HEK293 (cell line): ENCODE measurements at regions not wholly inside any gene's neighbourhood (a gene's known extent, or its start where the extent isn't known, plus 50 kb on each side); places are given as distances from the start of the nearest gene placed in this dataset.

Experiments
- CTCF ChIA-PET: fragments of 350-600 bp; formaldehyde crosslinking; extraction: SDS; loops from one replicate; lab custom pipeline; 2021; ENCODE audit warnings: antibody characterized with exemption; lab: Yijun Ruan, JAX
- POLR2A ChIA-PET: fragments of 300-600 bp; formaldehyde crosslinking; extraction: SDS; loops from one replicate; lab custom pipeline; 2020; ENCODE audit warnings: antibody characterized with exemption, inconsistent platforms; lab: Yijun Ruan, JAX
- H3K27ac ChIP-seq: fragments of 200-500 bp; sonication (Bioruptor generic); 2 replicates; pipeline ENCODE4 v1.5.1; 2014; ENCODE audit warnings: low read depth, low read length, control low read depth, inconsistent platforms; ENCODE audit errors: extremely low read depth
- H3K36me3 ChIP-seq, 2 experiments: fragments of 200-500 bp in 1 of 2; sonication (Bioruptor generic) in 1 of 2; 1 replicate in 1 of 2; 2 replicates in 1 of 2; pipeline ENCODE4 v1.5.1; 2014 to 2017; ENCODE audit warnings: inconsistent platforms in 2 of 2, low read length in 2 of 2; ENCODE audit not compliant: control insufficient read depth in 2 of 2, insufficient read depth in 1 of 2
- H3K4me1 ChIP-seq: fragments of 200-500 bp; sonication (Bioruptor generic); 2 replicates; pipeline ENCODE4 v1.5.1; 2014; ENCODE audit warnings: mild to moderate bottlenecking, low read length, inconsistent platforms; ENCODE audit not compliant: control insufficient read depth, insufficient read depth
- H3K4me3 ChIP-seq: 2 replicates; pipeline ENCODE4 v1.5.1; 2011; ENCODE audit warnings: low read depth, mild to moderate bottlenecking, control low read depth, low read length, moderate library complexity
- H3K9me3 ChIP-seq: fragments of 200-500 bp; sonication (Bioruptor generic); 2 replicates; pipeline ENCODE4 v1.5.1; 2014; ENCODE audit warnings: low read depth, low read length, inconsistent platforms; ENCODE audit not compliant: control insufficient read depth, insufficient read depth
- MYNN ChIP-seq: fragments of 450-650 bp; formaldehyde crosslinking; IDR thresholded peaks from 2 replicates; pipeline ENCODE4 v1.5.1; 2016; ENCODE audit warnings: missing biosample characterization, missing genetic modification characterization, borderline replicate concordance
- SP2 ChIP-seq: fragments of 450-650 bp; formaldehyde crosslinking; IDR thresholded peaks from 2 replicates; pipeline ENCODE4 v1.5.1; 2016; ENCODE audit warnings: missing biosample characterization, missing genetic modification characterization
- SP7 ChIP-seq: fragments of 450-650 bp; formaldehyde crosslinking; IDR thresholded peaks from 2 replicates; pipeline ENCODE4 v1.5.1; 2016; ENCODE audit warnings: missing biosample characterization, missing genetic modification characterization
- ZFHX2 ChIP-seq: fragments of 450-650 bp; formaldehyde crosslinking; conservative IDR thresholded peaks from 2 replicates; pipeline ENCODE4 v1.5.1; 2016; ENCODE audit warnings: missing biosample characterization, missing genetic modification characterization
- ZNF214 ChIP-seq: fragments of 450-650 bp; formaldehyde crosslinking; IDR thresholded peaks from 2 replicates; pipeline ENCODE4 v1.5.1; 2017; ENCODE audit warnings: missing biosample characterization, mild to moderate bottlenecking, missing genetic modification characterization, borderline replicate concordance
- ZNF311 ChIP-seq: fragments of 450-650 bp; formaldehyde crosslinking; IDR thresholded peaks from 2 replicates; pipeline ENCODE4 v1.5.1; 2017; ENCODE audit warnings: missing biosample characterization, missing genetic modification characterization, borderline replicate concordance
- ZNF423 ChIP-seq: fragments of 450-650 bp; formaldehyde crosslinking; IDR thresholded peaks from 2 replicates; pipeline ENCODE4 v1.5.1; 2016; ENCODE audit warnings: missing biosample characterization, missing genetic modification characterization
- ZNF426 ChIP-seq: fragments of 450-650 bp; formaldehyde crosslinking; IDR thresholded peaks from 2 replicates; pipeline ENCODE4 v1.5.1; 2017; ENCODE audit warnings: missing biosample characterization, missing genetic modification characterization, mild to moderate bottlenecking, inconsistent platforms, moderate library complexity
- ZNF521 ChIP-seq: fragments of 450-650 bp; formaldehyde crosslinking; IDR thresholded peaks from 2 replicates; pipeline ENCODE4 v1.5.1; 2017; ENCODE audit warnings: missing biosample characterization, mild to moderate bottlenecking, missing genetic modification characterization
- ZNF610 ChIP-seq: fragments of 450-650 bp; formaldehyde crosslinking; IDR thresholded peaks from 2 replicates; pipeline ENCODE4 v1.5.1; 2016; ENCODE audit warnings: missing biosample characterization, missing genetic modification characterization, borderline replicate concordance
- ZNF76 ChIP-seq: fragments of 450-650 bp; formaldehyde crosslinking; IDR thresholded peaks from 2 replicates; pipeline ENCODE4; 2016; ENCODE audit warnings: low read depth, missing biosample characterization, missing genetic modification characterization, borderline replicate concordance
- ZNF768 ChIP-seq: fragments of 450-650 bp; formaldehyde crosslinking; IDR thresholded peaks from 2 replicates; pipeline ENCODE4 v1.5.1; 2018; ENCODE audit warnings: missing biosample characterization, mild to moderate bottlenecking, missing genetic modification characterization
- ZNF776 ChIP-seq: fragments of 450-650 bp; formaldehyde crosslinking; IDR thresholded peaks from 2 replicates; pipeline ENCODE4 v1.5.0; 2017; ENCODE audit warnings: missing biosample characterization, missing genetic modification characterization, borderline replicate concordance
- ZNF830 ChIP-seq: fragments of 450-650 bp; IDR thresholded peaks from 2 replicates; pipeline ENCODE4 v1.5.0; 2018; ENCODE audit warnings: missing biosample characterization, missing genetic modification characterization, low read depth, mild to moderate bottlenecking, moderate library complexity
- ZSCAN30 ChIP-seq: fragments of 450-650 bp; IDR thresholded peaks from 2 replicates; pipeline ENCODE4 v1.5.1; 2018; ENCODE audit warnings: missing biosample characterization, mild to moderate bottlenecking, missing genetic modification characterization, moderate library complexity
- ZXDB ChIP-seq: fragments of 450-650 bp; formaldehyde crosslinking; IDR thresholded peaks from 2 replicates; pipeline ENCODE4 v1.5.1; 2016; ENCODE audit warnings: missing biosample characterization, missing genetic modification characterization
- TF ChIP-seq, protein P1 (sequence below): fragments of 450-650 bp; formaldehyde crosslinking; IDR thresholded peaks from 2 replicates; pipeline ENCODE4 v1.5.1; 2016; ENCODE audit warnings: missing biosample characterization, missing genetic modification characterization
- TF ChIP-seq, protein P2 (sequence below): fragments of 450-650 bp; formaldehyde crosslinking; IDR thresholded peaks from 2 replicates; pipeline ENCODE4 v1.5.1; 2016; ENCODE audit warnings: missing biosample characterization, missing genetic modification characterization
- TF ChIP-seq, protein P3 (sequence below): fragments of 450-650 bp; formaldehyde crosslinking; IDR thresholded peaks from 2 replicates; pipeline ENCODE4 v1.5.1; 2016; ENCODE audit warnings: missing biosample characterization, missing genetic modification characterization, borderline replicate concordance
- TF ChIP-seq, protein P4 (sequence below): fragments of 450-650 bp; formaldehyde crosslinking; IDR thresholded peaks from 2 replicates; pipeline ENCODE4 v1.5.1; 2017; ENCODE audit warnings: missing biosample characterization, missing genetic modification characterization
- TF ChIP-seq, protein P5 (sequence below): fragments of 450-650 bp; formaldehyde crosslinking; IDR thresholded peaks from 2 replicates; pipeline ENCODE4; 2016; ENCODE audit warnings: missing biosample characterization, missing genetic modification characterization

DNA sequence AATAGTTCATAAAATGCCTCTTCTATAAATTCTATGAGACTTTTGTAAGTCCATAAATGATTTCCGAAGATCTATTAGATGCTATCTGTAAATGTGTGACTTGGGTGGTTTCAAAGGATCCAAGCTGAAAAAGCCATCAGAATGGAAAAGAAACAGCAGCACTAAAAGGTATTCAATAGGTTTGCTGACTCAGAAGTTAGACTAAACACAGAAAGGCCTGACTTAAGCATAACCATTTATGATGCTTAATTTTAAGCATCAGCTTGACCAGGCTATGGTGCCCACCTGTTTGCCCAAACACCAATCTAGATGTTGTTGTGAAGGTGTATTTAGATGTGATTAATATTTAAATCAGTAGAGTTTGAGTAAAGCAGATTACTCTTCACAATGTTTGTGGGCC, 513.5 kb downstream of the TFAP2A start (continued):
- TF ChIP-seq, protein P1, sequence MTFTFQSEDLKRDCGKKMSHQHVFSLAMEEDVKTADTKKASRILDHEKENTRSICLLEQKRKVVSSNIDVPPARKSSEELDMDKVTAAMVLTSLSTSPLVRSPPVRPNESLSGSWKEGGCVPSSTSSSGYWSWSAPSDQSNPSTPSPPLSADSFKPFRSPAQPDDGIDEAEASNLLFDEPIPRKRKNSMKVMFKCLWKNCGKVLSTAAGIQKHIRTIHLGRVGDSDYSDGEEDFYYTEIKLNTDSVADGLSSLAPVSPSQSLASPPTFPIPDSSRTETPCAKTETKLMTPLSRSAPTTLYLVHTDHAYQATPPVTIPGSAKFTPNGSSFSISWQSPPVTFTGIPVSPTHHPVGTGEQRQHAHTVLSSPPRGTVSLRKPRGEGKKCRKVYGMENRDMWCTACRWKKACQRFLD (tag by site-specific recombination): no peak

DNA sequence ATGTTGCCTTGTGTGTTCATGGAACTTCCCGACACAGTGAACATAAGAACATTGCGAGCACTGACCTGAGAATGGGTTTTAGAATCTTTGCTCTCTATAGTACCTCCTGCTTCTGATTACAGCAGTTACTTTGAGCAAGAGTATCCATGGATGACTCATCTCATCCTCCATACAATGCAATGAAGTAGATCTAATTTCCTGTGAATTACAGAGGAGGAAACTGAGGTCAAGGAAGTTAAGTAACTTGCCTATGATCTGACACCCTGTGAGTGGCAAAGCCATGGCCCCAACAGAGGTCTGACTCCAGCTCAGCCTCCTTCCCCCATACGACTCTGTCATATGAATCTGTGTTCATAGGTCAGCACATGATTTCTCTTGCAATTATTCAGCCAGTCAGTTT, 518.1 kb downstream of the TFAP2A start:
- no peaks in the 10 kb centered on the region for H3K36me3 ChIP-seq
- no peak overlapping the region for H3K27ac ChIP-seq
- no peaks in the 10 kb centered on the region for H3K9me3 ChIP-seq
- H3K4me1 ChIP-seq: no peaks in the 10 kb centered on the region
- TF ChIP-seq, protein P2, sequence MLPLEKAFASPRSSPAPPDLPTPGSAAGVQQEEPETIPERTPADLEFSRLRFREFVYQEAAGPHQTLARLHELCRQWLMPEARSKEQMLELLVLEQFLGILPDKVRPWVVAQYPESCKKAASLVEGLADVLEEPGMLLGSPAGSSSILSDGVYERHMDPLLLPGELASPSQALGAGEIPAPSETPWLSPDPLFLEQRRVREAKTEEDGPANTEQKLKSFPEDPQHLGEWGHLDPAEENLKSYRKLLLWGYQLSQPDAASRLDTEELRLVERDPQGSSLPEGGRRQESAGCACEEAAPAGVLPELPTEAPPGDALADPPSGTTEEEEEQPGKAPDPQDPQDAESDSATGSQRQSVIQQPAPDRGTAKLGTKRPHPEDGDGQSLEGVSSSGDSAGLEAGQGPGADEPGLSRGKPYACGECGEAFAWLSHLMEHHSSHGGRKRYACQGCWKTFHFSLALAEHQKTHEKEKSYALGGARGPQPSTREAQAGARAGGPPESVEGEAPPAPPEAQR: no peak
- TF ChIP-seq ZNF311 (tag by site-specific recombination) (no peak), ZNF768 (tag by site-specific recombination) (no peak), ZXDB (no peak), ZNF423 (tag by site-specific recombination) (no peak), ZNF610 (tag by site-specific recombination) (no peak), ZNF426 (tag by site-specific recombination) (no peak), ZNF776 (tag by site-specific recombination) (no peak), SP2 (no peak), ZNF521 (no peak), ZNF76 (tag by site-specific recombination) (no peak), SP7 (no peak), ZFHX2 (tag by site-specific recombination) (no peak), MYNN (no peak), ZSCAN30 (tag by site-specific recombination) (no peak), ZNF830 (tag by site-specific recombination) (no peak), ZNF214 (tag by site-specific recombination) (no peak)
- TF ChIP-seq, protein P3, sequence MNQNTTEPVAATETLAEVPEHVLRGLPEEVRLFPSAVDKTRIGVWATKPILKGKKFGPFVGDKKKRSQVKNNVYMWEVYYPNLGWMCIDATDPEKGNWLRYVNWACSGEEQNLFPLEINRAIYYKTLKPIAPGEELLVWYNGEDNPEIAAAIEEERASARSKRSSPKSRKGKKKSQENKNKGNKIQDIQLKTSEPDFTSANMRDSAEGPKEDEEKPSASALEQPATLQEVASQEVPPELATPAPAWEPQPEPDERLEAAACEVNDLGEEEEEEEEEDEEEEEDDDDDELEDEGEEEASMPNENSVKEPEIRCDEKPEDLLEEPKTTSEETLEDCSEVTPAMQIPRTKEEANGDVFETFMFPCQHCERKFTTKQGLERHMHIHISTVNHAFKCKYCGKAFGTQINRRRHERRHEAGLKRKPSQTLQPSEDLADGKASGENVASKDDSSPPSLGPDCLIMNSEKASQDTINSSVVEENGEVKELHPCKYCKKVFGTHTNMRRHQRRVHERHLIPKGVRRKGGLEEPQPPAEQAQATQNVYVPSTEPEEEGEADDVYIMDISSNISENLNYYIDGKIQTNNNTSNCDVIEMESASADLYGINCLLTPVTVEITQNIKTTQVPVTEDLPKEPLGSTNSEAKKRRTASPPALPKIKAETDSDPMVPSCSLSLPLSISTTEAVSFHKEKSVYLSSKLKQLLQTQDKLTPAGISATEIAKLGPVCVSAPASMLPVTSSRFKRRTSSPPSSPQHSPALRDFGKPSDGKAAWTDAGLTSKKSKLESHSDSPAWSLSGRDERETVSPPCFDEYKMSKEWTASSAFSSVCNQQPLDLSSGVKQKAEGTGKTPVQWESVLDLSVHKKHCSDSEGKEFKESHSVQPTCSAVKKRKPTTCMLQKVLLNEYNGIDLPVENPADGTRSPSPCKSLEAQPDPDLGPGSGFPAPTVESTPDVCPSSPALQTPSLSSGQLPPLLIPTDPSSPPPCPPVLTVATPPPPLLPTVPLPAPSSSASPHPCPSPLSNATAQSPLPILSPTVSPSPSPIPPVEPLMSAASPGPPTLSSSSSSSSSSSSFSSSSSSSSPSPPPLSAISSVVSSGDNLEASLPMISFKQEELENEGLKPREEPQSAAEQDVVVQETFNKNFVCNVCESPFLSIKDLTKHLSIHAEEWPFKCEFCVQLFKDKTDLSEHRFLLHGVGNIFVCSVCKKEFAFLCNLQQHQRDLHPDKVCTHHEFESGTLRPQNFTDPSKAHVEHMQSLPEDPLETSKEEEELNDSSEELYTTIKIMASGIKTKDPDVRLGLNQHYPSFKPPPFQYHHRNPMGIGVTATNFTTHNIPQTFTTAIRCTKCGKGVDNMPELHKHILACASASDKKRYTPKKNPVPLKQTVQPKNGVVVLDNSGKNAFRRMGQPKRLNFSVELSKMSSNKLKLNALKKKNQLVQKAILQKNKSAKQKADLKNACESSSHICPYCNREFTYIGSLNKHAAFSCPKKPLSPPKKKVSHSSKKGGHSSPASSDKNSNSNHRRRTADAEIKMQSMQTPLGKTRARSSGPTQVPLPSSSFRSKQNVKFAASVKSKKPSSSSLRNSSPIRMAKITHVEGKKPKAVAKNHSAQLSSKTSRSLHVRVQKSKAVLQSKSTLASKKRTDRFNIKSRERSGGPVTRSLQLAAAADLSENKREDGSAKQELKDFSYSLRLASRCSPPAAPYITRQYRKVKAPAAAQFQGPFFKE (tag by site-specific recombination): no peak
- TF ChIP-seq, protein P4, sequence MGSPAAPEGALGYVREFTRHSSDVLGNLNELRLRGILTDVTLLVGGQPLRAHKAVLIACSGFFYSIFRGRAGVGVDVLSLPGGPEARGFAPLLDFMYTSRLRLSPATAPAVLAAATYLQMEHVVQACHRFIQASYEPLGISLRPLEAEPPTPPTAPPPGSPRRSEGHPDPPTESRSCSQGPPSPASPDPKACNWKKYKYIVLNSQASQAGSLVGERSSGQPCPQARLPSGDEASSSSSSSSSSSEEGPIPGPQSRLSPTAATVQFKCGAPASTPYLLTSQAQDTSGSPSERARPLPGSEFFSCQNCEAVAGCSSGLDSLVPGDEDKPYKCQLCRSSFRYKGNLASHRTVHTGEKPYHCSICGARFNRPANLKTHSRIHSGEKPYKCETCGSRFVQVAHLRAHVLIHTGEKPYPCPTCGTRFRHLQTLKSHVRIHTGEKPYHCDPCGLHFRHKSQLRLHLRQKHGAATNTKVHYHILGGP (tag by site-specific recombination): no peak
- TF ChIP-seq, protein P5, sequence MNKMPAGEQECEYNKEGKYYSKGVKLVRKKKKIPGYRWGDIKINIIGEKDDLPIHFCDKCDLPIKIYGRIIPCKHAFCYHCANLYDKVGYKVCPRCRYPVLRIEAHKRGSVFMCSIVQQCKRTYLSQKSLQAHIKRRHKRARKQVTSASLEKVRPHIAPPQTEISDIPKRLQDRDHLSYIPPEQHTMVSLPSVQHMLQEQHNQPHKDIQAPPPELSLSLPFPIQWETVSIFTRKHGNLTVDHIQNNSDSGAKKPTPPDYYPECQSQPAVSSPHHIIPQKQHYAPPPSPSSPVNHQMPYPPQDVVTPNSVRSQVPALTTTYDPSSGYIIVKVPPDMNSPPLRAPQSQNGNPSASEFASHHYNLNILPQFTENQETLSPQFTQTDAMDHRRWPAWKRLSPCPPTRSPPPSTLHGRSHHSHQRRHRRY (tag by site-specific recombination): no peak
- H3K4me3 ChIP-seq: no peak overlapping the region
- ChIA-PET POLR2A (no interaction called here), CTCF (interaction anchor here (0.7 kb wide), 1 partner anchor 32 kb away, joined by 4 read pairs; no protein-coding TSS in a partner anchor)
